ENCODE measurements at regions not wholly inside any gene's neighbourhood (a gene's known extent, or its start where the extent isn't known, plus 50 kb on each side); places are given as distances from the start of the nearest gene placed in this dataset.

DNA sequence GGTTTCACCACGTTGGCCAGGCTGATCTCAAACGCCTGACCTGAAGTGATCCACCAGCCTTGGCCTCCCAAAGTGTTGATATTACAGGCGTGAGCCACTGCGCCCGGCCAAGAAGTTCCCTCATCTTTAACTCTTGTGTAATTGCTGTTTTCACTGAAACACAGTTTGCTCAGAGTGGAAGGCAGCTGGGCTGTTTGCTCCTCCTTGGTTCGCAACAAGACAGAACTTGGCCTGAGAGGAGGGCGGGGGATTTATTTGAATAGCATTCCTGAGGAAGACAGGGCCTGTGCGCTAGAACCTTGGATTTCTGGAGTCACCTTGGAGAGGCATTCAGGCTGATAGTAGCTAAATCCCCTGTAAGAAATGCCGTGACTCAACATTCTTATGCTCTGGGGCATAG is 226.7 kb upstream of the MCTP2 start:
- Histone ChIP-seq H3K9me3 (ENCODE audit: control insufficient read depth in 1 of 2, insufficient read depth in 1 of 2, low read depth in 1 of 2, low read length in 2 of 2) (no peaks in the 10 kb centered on the region), H3K4me2 (ENCODE audit: low read length) (no peak overlapping the region), H3K27ac (ENCODE audit: low read depth, low read length) (no peak overlapping the region), H2AFZ (ENCODE audit: low read depth, low read length, poor library complexity, severe bottlenecking) (no peak overlapping the region), H3K4me1 (ENCODE audit: control insufficient read depth in 1 of 2, insufficient read depth in 2 of 2, low read length in 2 of 2) (no peaks in the 10 kb centered on the region), H3K9ac (ENCODE audit: low read length) (no peak overlapping the region), H3K36me3 (ENCODE audit: control insufficient read depth in 1 of 2, insufficient read depth in 2 of 2, low read length in 2 of 2) (no peaks in the 10 kb centered on the region), H3K4me3 (replicated peaks in 1 of 2; ENCODE audit: low read depth in 1 of 2, low read length in 2 of 2) (no peak overlapping the region), H3K79me2 (ENCODE audit: insufficient read depth, low read length) (no peaks in the 10 kb centered on the region), H4K20me1 (ENCODE audit: insufficient read depth) (no peaks in the 10 kb centered on the region), H3K9me2 (ENCODE audit: insufficient read depth) (no peaks in the 10 kb centered on the region), H3K27me3 (ENCODE audit: insufficient read depth, low read length) (no peaks in the 10 kb centered on the region)
- CTCF ChIA-PET: no interaction called here
- intact Hi-C loops (cut with micrococcal nuclease): no loop called here
- RAD21 ChIA-PET (ENCODE audit: low non-redundant PET in 1 of 2, low total read pairs in 2 of 2, uncharacterized antibody in 2 of 2, unreplicated experiment in 2 of 2): no interaction called here
- ATAC-seq (no peak), DNase-seq (ENCODE audit: low read depth, low spot score) (no peak)
- no peak for TF ChIP-seq EGR1 (IDR thresholded peaks at IDR 0.05; ENCODE audit: low read depth)
- TF ChIP-seq POLR2A (IDR thresholded peaks at IDR 0.05; ENCODE audit: borderline replicate concordance, extremely low read depth, insufficient read depth, insufficient read length): no peak
- TF ChIP-seq SP1 (IDR thresholded peaks at IDR 0.05; ENCODE audit: low read depth): no peak
- TF ChIP-seq SIN3A (IDR thresholded peaks at IDR 0.05; ENCODE audit: low read depth): no peak
- POLR2A ChIA-PET: no interaction called here
- BruUV-seq (replicated peaks): no TSS peak

DNA sequence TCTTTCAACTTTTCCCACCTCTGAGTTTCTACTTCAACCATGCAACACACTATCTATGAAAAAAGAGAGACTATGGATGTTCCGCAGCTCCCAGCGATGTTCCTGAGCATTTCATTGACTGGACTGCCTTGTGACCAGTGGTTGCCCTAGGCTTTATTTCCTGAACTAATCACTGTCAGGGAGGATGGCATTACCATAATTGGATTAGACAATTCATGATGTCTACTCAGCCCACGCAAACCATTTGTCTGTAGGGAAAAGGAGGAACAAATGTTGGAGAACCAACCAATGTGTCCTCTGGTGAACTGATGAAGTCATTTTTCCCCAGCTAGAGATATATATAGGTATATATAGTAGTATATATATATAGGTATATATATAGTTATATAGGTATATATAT is 229.3 kb upstream of the MCTP2 start:
- no peak overlapping the region for H2AFZ ChIP-seq (ENCODE audit: low read depth, low read length, poor library complexity, severe bottlenecking)
- no peak overlapping the region for H3K9ac ChIP-seq (ENCODE audit: low read length)
- no TSS peak for BruUV-seq (replicated peaks)
- DNase-seq (ENCODE audit: low read depth, low spot score) (no peak), ATAC-seq (no peak)
- RAD21 ChIA-PET (ENCODE audit: low non-redundant PET in 1 of 2, low total read pairs in 2 of 2, uncharacterized antibody in 2 of 2, unreplicated experiment in 2 of 2): no interaction called here
- H3K4me2 ChIP-seq (ENCODE audit: low read length): no peak overlapping the region
- no peaks in the 10 kb centered on the region for H3K4me1 ChIP-seq (ENCODE audit: control insufficient read depth in 1 of 2, insufficient read depth in 2 of 2, low read length in 2 of 2)
- H3K27me3 ChIP-seq (ENCODE audit: insufficient read depth, low read length): no peaks in the 10 kb centered on the region
- no peaks in the 10 kb centered on the region for H4K20me1 ChIP-seq (ENCODE audit: insufficient read depth)
- H3K9me2 ChIP-seq (ENCODE audit: insufficient read depth): no peaks in the 10 kb centered on the region
- H3K36me3 ChIP-seq (ENCODE audit: control insufficient read depth in 1 of 2, insufficient read depth in 2 of 2, low read length in 2 of 2): no peaks in the 10 kb centered on the region
- TF ChIP-seq YY1 (IDR thresholded peaks at IDR 0.05; ENCODE audit: extremely low read depth, insufficient replicate concordance, low read depth, low read length) (no peak), EGR1 (IDR thresholded peaks at IDR 0.05; ENCODE audit: low read depth) (no peak), POLR2A (IDR thresholded peaks at IDR 0.05; ENCODE audit: borderline replicate concordance, extremely low read depth, insufficient read depth, insufficient read length) (no peak), SIN3A (IDR thresholded peaks at IDR 0.05; ENCODE audit: low read depth) (no peak), CTCF (IDR thresholded peaks at IDR 0.05 in 2 of 3, conservative IDR thresholded peaks at IDR 0.05 in 1 of 3; ENCODE audit: borderline replicate concordance in 1 of 3, insufficient read depth in 1 of 3, low read depth in 2 of 3, low read length in 2 of 3) (no peak), CEBPB (IDR thresholded peaks at IDR 0.05; ENCODE audit: low read depth) (no peak), SP1 (IDR thresholded peaks at IDR 0.05; ENCODE audit: low read depth) (no peak), EZH2 (IDR thresholded peaks at IDR 0.05) (no peak), SRF (IDR thresholded peaks at IDR 0.05; ENCODE audit: low read depth) (no peak)
- TF ChIP-seq, protein P1, sequence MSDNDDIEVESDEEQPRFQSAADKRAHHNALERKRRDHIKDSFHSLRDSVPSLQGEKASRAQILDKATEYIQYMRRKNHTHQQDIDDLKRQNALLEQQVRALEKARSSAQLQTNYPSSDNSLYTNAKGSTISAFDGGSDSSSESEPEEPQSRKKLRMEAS (IDR thresholded peaks at IDR 0.05): no peak
- H3K27ac ChIP-seq (ENCODE audit: low read depth, low read length): no peak overlapping the region
- no peaks in the 10 kb centered on the region for H3K9me3 ChIP-seq (ENCODE audit: control insufficient read depth in 1 of 2, insufficient read depth in 1 of 2, low read depth in 1 of 2, low read length in 2 of 2)
- CTCF ChIA-PET: interaction anchor here (1.0 kb wide), 1 partner anchor 118 kb away, joined by 3 read pairs; no protein-coding TSS in a partner anchor
- POLR2A ChIA-PET: no interaction called here
- no peaks in the 10 kb centered on the region for H3K79me2 ChIP-seq (ENCODE audit: insufficient read depth, low read length)
- no peak overlapping the region for H3K4me3 ChIP-seq (replicated peaks in 1 of 2; ENCODE audit: low read depth in 1 of 2, low read length in 2 of 2)
- intact Hi-C loops (cut with micrococcal nuclease): no loop called here
